HepG2 (cell line): ENCODE measurements at regions not wholly inside any gene's neighbourhood (a gene's known extent, or its start where the extent isn't known, plus 50 kb on each side); places are given as distances from the start of the nearest gene placed in this dataset.

Experiments
- ATAC-seq: fragments of 200-7000 bp; cut with Tn5 transposase; 3 replicates; pipeline ENCODE4 v1.9.1; 2020; ENCODE audit warnings: mild to moderate bottlenecking, moderate library complexity
- BruUV-seq: library from RNA; stranded (reverse); fragments of 400-500 nt; replicated peaks from 2 replicates; lab custom pipeline; 2021; lab: Mats Ljungman, UMichigan
- CTCF ChIA-PET: fragments of 300-600 bp; formaldehyde crosslinking; extraction: SDS; loops from one replicate; lab custom pipeline; 2021; ENCODE audit warnings: low total read pairs, inconsistent platforms, low intra/inter-chr PET ratio; lab: Yijun Ruan, JAX
- POLR2A ChIA-PET: fragments of 350-600 bp; sonication (Branson Sonifier 250); formaldehyde crosslinking; loops from one replicate; lab custom pipeline; 2020; ENCODE audit warnings: antibody characterized with exemption, inconsistent platforms; lab: Yijun Ruan, JAX
- DNase-seq: peaks from one replicate; pipeline ENCODE4 v3.0.0-alpha.2; 2015; ENCODE audit warnings: low spot score
- FAIRE-seq: peaks from 3 replicates; lab custom pipeline; 2011; peaks lifted over from hg19 to GRCh38; lab: Jason Lieb, UNC
- H2AFZ ChIP-seq: one replicate; pipeline ENCODE4 v1.6.1; 2011; ENCODE audit warnings: low read length, inconsistent platforms
- H3K27ac ChIP-seq: fragments of 300-600 bp; 3 replicates; pipeline ENCODE4 v1.8.0; 2011; ENCODE audit warnings: mixed run types, mild to moderate bottlenecking, mixed read lengths, low read length, inconsistent platforms; ENCODE audit not compliant: insufficient read depth; ENCODE audit errors: extremely low read length
- H3K27me3 ChIP-seq, 2 experiments: fragments of 200-600 bp in 1 of 2; 2 replicates in 1 of 2; 3 replicates in 1 of 2; pipeline versions ENCODE4 v1.6.0 to v1.8.0; 2011; ENCODE audit warnings: low read length in 2 of 2, mild to moderate bottlenecking in 2 of 2, moderate library complexity in 2 of 2, inconsistent platforms in 1 of 2; ENCODE audit not compliant: insufficient read depth in 2 of 2, control insufficient read depth in 1 of 2
- H3K36me3 ChIP-seq, 2 experiments: fragments of 200-600 bp in 1 of 2; replicated peaks in 1 of 2; 2 replicates in 1 of 2; 3 replicates in 1 of 2; pipeline versions ENCODE4 v1.5.1 to v1.8.0; 2011; ENCODE audit warnings: low read length in 2 of 2, inconsistent platforms in 1 of 2; ENCODE audit not compliant: insufficient read depth in 2 of 2, control insufficient read depth in 1 of 2
- H3K4me1 ChIP-seq: 2 replicates; pipeline ENCODE4 v1.5.1; 2012; ENCODE audit warnings: low read length, inconsistent platforms; ENCODE audit not compliant: insufficient read depth
- H3K4me2 ChIP-seq: 2 replicates; pipeline ENCODE4 v1.6.0; 2011; ENCODE audit warnings: low read depth, low read length, inconsistent platforms
- H3K4me3 ChIP-seq, 3 experiments: fragments of 200-600 bp in 1 of 3; sonication (generic), shearing (Covaris generic) in 1 of 3; replicated peaks in 1 of 3; 2 replicates each; pipeline ENCODE4 v1.5.1; 2011 to 2016; ENCODE audit warnings: low read length in 3 of 3, inconsistent platforms in 2 of 3, low read depth in 2 of 3, mild to moderate bottlenecking in 2 of 3, control low read depth in 1 of 3, mixed read lengths in 1 of 3; ENCODE audit not compliant: insufficient read depth in 1 of 3
- H3K79me2 ChIP-seq: one replicate; pipeline ENCODE4 v1.6.1; 2011; ENCODE audit warnings: low read length, inconsistent platforms; ENCODE audit not compliant: insufficient read depth
- H3K9ac ChIP-seq: 2 replicates; pipeline ENCODE4 v1.6.0; 2011; ENCODE audit warnings: mild to moderate bottlenecking, low read depth, low read length, inconsistent platforms; ENCODE audit not compliant: insufficient read depth
- H3K9me3 ChIP-seq: 2 replicates; pipeline ENCODE4 v1.5.1; 2012; ENCODE audit warnings: mild to moderate bottlenecking, low read length
- H4K20me1 ChIP-seq: 2 replicates; pipeline ENCODE4 v1.6.0; 2011; ENCODE audit warnings: inconsistent platforms, mild to moderate bottlenecking, low read length, moderate library complexity; ENCODE audit not compliant: insufficient read depth
- DPF2 ChIP-seq: sonication (generic); formaldehyde crosslinking; IDR thresholded peaks from 2 replicates; pipeline ENCODE4 v1.4.0; 2020; ENCODE audit warnings: mild to moderate bottlenecking, low read depth, missing genetic modification reagents, borderline replicate concordance
- FUBP1 ChIP-seq: sonication (generic); formaldehyde crosslinking; IDR thresholded peaks from 2 replicates; pipeline ENCODE4 v1.5.1; 2020; ENCODE audit warnings: missing genetic modification reagents, mild to moderate bottlenecking, borderline replicate concordance
- NCOA2 ChIP-seq: sonication (generic); formaldehyde crosslinking; IDR thresholded peaks from 2 replicates; pipeline ENCODE4 v1.8.0; 2022; ENCODE audit warnings: inconsistent platforms
- REPIN1 ChIP-seq: sonication (generic); formaldehyde crosslinking; IDR thresholded peaks from 2 replicates; pipeline ENCODE4 v1.8.0; 2022; ENCODE audit warnings: missing genetic modification reagents, low read depth, mild to moderate bottlenecking, borderline replicate concordance
- SOX5 ChIP-seq: IDR thresholded peaks from 2 replicates; pipeline ENCODE4 v1.6.1; 2016; ENCODE audit warnings: borderline replicate concordance
- ZNF337 ChIP-seq: sonication (generic); formaldehyde crosslinking; IDR thresholded peaks from 2 replicates; pipeline ENCODE4 v1.5.1; 2020; ENCODE audit warnings: missing genetic modification reagents, low read depth, mild to moderate bottlenecking, borderline replicate concordance
- ZNF34 ChIP-seq: sonication (generic); formaldehyde crosslinking; IDR thresholded peaks from 2 replicates; pipeline ENCODE4 v1.4.0; 2020; ENCODE audit warnings: mild to moderate bottlenecking, missing genetic modification reagents, borderline replicate concordance
- ZNF382 ChIP-seq: sonication (generic); formaldehyde crosslinking; IDR thresholded peaks from 2 replicates; pipeline ENCODE4 v1.5.0; 2020; ENCODE audit warnings: missing genetic modification reagents, mild to moderate bottlenecking, borderline replicate concordance
- in situ Hi-C: cut with HindIII; loops from 2 replicates; pipeline ENCODE4 v1.10.0; 2017; ENCODE audit warnings: low pct_unique_long_range_greater_than_20kb; ENCODE audit not compliant: extremely low pct_ligation_motif_present
- intact Hi-C: fragments of 100-400 bp; cut with micrococcal nuclease; formaldehyde crosslinking; loops from one replicate; pipeline ENCODE4 v1.10.0; 2022; ENCODE audit not compliant: unreplicated experiment
- TF ChIP-seq, protein P1 (sequence below): sonication (generic); formaldehyde crosslinking; IDR thresholded peaks from 2 replicates; pipeline ENCODE4 v1.4.0; 2020; ENCODE audit warnings: mild to moderate bottlenecking, missing genetic modification reagents

GRCh38 chr7:52639981-52640380 is 395.5 kb upstream of the POM121L12 start (continued):
- TF ChIP-seq ZNF34 = no peak
- no peak for TF ChIP-seq DPF2
- no peak for TF ChIP-seq NCOA2
- no peak for TF ChIP-seq REPIN1 (CRISPR knock-in tag)
- TF ChIP-seq ZNF337 = no peak

DNA sequence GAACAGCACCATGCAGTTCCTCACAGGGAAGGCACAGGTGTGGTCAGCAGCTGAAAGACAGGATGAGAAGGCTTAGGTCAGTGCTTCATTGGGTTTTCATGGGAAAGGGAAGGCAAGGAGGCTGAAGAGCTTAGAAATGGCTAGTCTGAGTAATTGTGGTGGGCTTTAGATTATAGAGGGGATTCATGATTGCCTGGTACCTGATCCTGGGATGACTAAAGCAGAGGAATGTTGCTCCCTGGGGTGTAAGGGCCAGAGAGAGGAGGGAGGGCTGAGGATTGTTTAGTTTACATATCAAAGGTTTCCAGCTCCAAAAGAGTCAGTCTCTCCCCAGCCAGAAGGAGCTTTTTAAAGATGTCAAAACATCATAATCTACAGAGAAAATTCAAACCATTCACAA is 396.3 kb upstream of the POM121L12 start:
- no peak for DNase-seq
- Histone ChIP-seq H3K9ac (no peak overlapping the region), H3K4me1 (no peaks in the 10 kb centered on the region), H3K27me3 (no peaks in the 10 kb centered on the region), H3K4me3 (no peak overlapping the region), H4K20me1 (no peaks in the 10 kb centered on the region), H3K9me3 (peaks cover 25% of the 10 kb centered on the region), H3K79me2 (no peaks in the 10 kb centered on the region), H3K27ac (no peak overlapping the region), H3K36me3 (no peaks in the 10 kb centered on the region), H3K4me2 (no peak overlapping the region), H2AFZ (no peak overlapping the region)
- CTCF ChIA-PET = no interaction called here
- no peak for FAIRE-seq
- no TSS peak for BruUV-seq
- no peak for ATAC-seq
- POLR2A ChIA-PET = no interaction called here
- TF ChIP-seq SOX5 (CRISPR knock-in tag) = no peak
- TF ChIP-seq, protein P1, sequence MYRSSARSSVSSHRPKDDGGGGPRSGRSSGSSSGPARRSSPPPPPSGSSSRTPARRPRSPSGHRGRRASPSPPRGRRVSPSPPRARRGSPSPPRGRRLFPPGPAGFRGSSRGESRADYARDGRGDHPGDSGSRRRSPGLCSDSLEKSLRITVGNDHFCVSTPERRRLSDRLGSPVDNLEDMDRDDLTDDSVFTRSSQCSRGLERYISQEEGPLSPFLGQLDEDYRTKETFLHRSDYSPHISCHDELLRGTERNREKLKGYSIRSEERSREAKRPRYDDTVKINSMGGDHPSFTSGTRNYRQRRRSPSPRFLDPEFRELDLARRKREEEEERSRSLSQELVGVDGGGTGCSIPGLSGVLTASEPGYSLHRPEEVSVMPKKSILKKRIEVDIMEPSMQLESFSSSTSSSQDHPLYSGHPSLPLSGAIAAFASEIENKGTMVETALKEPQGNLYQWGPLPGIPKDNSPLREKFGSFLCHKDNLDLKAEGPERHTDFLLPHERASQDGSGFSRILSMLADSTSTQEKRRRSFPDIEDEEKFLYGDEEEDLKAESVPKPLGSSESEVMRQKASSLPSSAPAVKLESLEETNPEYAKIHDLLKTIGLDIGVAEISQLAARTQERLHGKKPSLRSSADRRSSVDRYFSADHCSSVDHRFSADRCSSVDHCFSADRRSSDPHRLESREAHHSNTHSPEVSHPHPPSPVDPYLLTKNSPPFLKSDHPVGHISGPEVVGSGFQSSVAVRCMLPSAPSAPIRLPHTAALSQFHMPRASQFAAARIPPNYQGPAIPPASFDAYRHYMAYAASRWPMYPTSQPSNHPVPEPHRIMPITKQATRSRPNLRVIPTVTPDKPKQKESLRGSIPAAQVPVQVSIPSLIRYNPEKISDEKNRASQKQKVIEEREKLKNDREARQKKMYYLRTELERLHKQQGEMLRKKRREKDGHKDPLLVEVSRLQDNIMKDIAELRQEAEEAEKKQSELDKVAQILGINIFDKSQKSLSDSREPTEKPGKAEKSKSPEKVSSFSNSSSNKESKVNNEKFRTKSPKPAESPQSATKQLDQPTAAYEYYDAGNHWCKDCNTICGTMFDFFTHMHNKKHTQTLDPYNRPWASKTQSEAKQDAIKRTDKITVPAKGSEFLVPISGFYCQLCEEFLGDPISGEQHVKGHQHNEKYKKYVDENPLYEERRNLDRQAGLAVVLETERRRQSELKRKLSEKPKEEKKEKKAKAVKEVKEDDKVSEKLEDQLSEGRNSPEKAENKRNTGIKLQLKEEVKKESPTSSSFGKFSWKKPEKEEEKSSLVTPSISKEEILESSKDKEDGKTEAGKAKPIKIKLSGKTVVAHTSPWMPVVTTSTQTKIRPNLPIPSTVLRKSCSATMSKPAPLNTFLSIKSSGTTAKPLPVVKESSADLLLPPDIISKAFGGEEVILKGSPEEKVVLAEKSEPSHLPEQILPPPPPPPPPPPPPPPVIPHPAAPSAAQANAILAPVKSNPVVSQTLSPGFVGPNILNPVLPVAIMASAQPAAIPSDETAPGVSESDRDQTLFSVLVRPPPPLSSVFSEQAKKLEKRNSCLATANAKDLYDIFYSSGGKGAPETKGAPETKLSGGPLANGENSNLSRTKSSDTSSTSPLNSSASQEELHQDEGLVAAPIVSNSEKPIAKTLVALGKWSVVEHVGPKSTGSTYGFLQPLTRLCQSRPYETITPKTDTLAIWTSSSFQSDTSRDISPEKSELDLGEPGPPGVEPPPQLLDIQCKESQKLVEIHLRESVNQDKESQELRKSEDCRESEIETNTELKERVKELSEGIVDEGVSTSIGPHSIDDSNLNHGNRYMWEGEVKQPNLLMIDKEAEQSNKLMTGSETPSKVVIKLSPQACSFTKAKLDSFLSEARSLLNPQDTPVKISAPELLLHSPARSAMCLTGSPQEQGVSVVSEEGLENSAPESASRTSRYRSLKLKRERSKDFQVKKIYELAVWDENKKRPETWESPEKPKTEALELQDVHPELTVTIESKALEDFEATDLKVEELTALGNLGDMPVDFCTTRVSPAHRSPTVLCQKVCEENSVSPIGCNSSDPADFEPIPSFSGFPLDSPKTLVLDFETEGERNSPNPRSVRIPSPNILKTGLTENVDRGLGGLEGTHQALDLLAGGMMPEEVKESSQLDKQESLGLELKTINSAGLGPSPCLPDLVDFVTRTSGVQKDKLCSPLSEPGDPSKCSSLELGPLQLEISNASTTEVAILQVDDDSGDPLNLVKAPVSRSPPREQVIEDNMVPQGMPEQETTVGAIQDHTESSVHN (CRISPR knock-in tag) = no peak
- no peak for TF ChIP-seq FUBP1 (CRISPR knock-in tag)
- TF ChIP-seq ZNF382 (CRISPR knock-in tag) = no peak
- intact Hi-C loops (no loop called here), in situ Hi-C loops (no loop called here)
